ENCODE measurements at regions not wholly inside any gene's neighbourhood (a gene's known extent, or its start where the extent isn't known, plus 50 kb on each side); places are given as distances from the start of the nearest gene placed in this dataset.
"Not testable (repeated sequence)": the region's sequence is repeated elsewhere in the genome, so short reads cannot be mapped to it uniquely, and the experiment has no call there.

DNA sequence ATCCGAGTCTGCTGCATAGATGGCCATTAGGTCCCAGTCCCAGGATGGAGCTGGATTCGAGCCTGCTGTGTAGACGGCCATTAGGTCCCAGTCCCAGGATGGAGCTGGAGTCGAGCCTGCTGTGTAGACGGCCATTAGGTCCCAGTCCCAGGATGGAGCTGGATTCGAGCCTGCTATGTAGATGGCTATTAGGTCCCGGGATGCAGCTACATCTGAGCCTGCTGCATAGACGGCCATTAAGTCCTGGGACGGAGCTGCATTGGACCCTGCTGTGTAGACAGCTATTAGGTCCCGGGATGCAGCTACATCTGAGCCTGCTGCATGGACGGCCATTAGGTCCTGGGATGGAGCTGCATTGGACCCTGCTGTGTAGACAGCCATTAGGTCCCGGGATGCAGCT is 112.2 kb upstream of the PPP2R3B start:
- TF ChIP-seq, protein P1, sequence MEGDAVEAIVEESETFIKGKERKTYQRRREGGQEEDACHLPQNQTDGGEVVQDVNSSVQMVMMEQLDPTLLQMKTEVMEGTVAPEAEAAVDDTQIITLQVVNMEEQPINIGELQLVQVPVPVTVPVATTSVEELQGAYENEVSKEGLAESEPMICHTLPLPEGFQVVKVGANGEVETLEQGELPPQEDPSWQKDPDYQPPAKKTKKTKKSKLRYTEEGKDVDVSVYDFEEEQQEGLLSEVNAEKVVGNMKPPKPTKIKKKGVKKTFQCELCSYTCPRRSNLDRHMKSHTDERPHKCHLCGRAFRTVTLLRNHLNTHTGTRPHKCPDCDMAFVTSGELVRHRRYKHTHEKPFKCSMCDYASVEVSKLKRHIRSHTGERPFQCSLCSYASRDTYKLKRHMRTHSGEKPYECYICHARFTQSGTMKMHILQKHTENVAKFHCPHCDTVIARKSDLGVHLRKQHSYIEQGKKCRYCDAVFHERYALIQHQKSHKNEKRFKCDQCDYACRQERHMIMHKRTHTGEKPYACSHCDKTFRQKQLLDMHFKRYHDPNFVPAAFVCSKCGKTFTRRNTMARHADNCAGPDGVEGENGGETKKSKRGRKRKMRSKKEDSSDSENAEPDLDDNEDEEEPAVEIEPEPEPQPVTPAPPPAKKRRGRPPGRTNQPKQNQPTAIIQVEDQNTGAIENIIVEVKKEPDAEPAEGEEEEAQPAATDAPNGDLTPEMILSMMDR (IDR thresholded peaks at IDR 0.05; ENCODE audit: control extremely low read depth in 1 of 3, insufficient read depth in 1 of 3, low read depth in 1 of 3, low read length in 3 of 3), result not testable (repeated sequence)
- TF ChIP-seq SP1 (IDR thresholded peaks at IDR 0.05; ENCODE audit: low read depth, low read length); POLR2AphosphoS5 (IDR thresholded peaks at IDR 0.05; ENCODE audit: low read depth, low read length); CREB1 (IDR thresholded peaks at IDR 0.05); GTF2F1 (IDR thresholded peaks at IDR 0.05; ENCODE audit: borderline replicate concordance, low read depth, low read length); EZH2 (IDR thresholded peaks at IDR 0.05; ENCODE audit: low read depth, low read length, severe bottlenecking); HDAC6 (IDR thresholded peaks at IDR 0.05; ENCODE audit: low read depth, low read length); EP300 (IDR thresholded peaks at IDR 0.05; ENCODE audit: borderline replicate concordance in 1 of 2, low read depth in 2 of 2, low read length in 2 of 2); SP2 (IDR thresholded peaks at IDR 0.05; ENCODE audit: low read length); RXRA (IDR thresholded peaks at IDR 0.05; ENCODE audit: insufficient read depth, low read depth, low read length): not testable (repeated sequence)
- TF ChIP-seq, protein P2, sequence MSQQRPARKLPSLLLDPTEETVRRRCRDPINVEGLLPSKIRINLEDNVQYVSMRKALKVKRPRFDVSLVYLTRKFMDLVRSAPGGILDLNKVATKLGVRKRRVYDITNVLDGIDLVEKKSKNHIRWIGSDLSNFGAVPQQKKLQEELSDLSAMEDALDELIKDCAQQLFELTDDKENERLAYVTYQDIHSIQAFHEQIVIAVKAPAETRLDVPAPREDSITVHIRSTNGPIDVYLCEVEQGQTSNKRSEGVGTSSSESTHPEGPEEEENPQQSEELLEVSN (IDR thresholded peaks at IDR 0.05), result not testable (repeated sequence)
- TF ChIP-seq, protein P3, sequence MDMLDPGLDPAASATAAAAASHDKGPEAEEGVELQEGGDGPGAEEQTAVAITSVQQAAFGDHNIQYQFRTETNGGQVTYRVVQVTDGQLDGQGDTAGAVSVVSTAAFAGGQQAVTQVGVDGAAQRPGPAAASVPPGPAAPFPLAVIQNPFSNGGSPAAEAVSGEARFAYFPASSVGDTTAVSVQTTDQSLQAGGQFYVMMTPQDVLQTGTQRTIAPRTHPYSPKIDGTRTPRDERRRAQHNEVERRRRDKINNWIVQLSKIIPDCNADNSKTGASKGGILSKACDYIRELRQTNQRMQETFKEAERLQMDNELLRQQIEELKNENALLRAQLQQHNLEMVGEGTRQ (IDR thresholded peaks at IDR 0.05; ENCODE audit: low read length), result not testable (repeated sequence)
- TF ChIP-seq, protein P4, sequence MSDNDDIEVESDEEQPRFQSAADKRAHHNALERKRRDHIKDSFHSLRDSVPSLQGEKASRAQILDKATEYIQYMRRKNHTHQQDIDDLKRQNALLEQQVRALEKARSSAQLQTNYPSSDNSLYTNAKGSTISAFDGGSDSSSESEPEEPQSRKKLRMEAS (IDR thresholded peaks at IDR 0.05), result not testable (repeated sequence)
